ENCODE measurements at regions not wholly inside any gene's neighbourhood (a gene's known extent, or its start where the extent isn't known, plus 50 kb on each side); places are given as distances from the start of the nearest gene placed in this dataset.

GRCh38 chr5:165885623-165886350, 2380.4 kb downstream of the MAT2B start:
- ChIA-PET CTCF (ENCODE audit: low intra/inter-chr PET ratio, low total read pairs) (no interaction called here), POLR2A (no interaction called here)
- Histone ChIP-seq H3K9ac (ENCODE audit: insufficient read depth, low read depth, low read length) (no peak overlapping the region), H3K27me3 (ENCODE audit: control insufficient read depth in 1 of 2, insufficient read depth in 2 of 2, low read length in 2 of 2) (no peaks in the 10 kb centered on the region), H3K4me1 (ENCODE audit: insufficient read depth, low read length) (no peaks in the 10 kb centered on the region), H3K27ac (ENCODE audit: extremely low read length, insufficient read depth, low read length) (no peak overlapping the region), H3K79me2 (ENCODE audit: insufficient read depth, low read length) (no peaks in the 10 kb centered on the region), H3K4me2 (ENCODE audit: low read depth, low read length) (no peak overlapping the region), H2AFZ (ENCODE audit: low read length) (no peak overlapping the region), H3K36me3 (replicated peaks in 1 of 2; ENCODE audit: control insufficient read depth in 1 of 2, insufficient read depth in 2 of 2, low read length in 2 of 2) (no peaks in the 10 kb centered on the region), H4K20me1 (ENCODE audit: insufficient read depth, low read length) (no peaks in the 10 kb centered on the region), H3K4me3 (replicated peaks in 1 of 3; ENCODE audit: insufficient read depth in 1 of 3, low read depth in 2 of 3, low read length in 3 of 3) (no peak overlapping the region), H3K9me3 (ENCODE audit: low read length) (peaks cover 89% of the 10 kb centered on the region)
- in situ Hi-C loops (cut with HindIII; ENCODE audit: extremely low pct_ligation_motif_present, low pct_unique_long_range_greater_than_20kb), result no loop called here
- intact Hi-C loops (cut with micrococcal nuclease; ENCODE audit: unreplicated experiment), result no loop called here
- ATAC-seq (no peak), DNase-seq (ENCODE audit: low spot score) (no peak), FAIRE-seq (no peak)
- 33% methylated on average over 12 of the region's 12 CpGs for WGBS (ENCODE audit: low lambda C conversion rate)
- no peak for TF ChIP-seq THYN1 (CRISPR knock-in tag; IDR thresholded peaks at IDR 0.05; ENCODE audit: borderline replicate concordance, low read depth)
- no TSS peak for BruUV-seq (replicated peaks)

- WGBS (ENCODE audit: low lambda C conversion rate), result 0% methylated on average over 2 of the region's 2 CpGs
- no TSS peak for BruUV-seq (replicated peaks)
- TF ChIP-seq CBFB (CRISPR knock-in tag; IDR thresholded peaks at IDR 0.05) (no peak), ZNF282 (IDR thresholded peaks at IDR 0.05; ENCODE audit: partially characterized antibody) (no peak), ZNF430 (CRISPR knock-in tag; IDR thresholded peaks at IDR 0.05) (no peak), YEATS2 (CRISPR knock-in tag; IDR thresholded peaks at IDR 0.05; ENCODE audit: borderline replicate concordance) (no peak), NFE2 (CRISPR knock-in tag; IDR thresholded peaks at IDR 0.05) (no peak)
- H2AFZ ChIP-seq (ENCODE audit: low read length), result no peak overlapping the region
- no peak for ATAC-seq
- no peak for FAIRE-seq
- H3K9ac ChIP-seq (ENCODE audit: insufficient read depth, low read depth, low read length), result no peak overlapping the region
- H3K4me1 ChIP-seq (ENCODE audit: insufficient read depth, low read length), result no peaks in the 10 kb centered on the region
- no peaks in the 10 kb centered on the region for H3K36me3 ChIP-seq (replicated peaks in 1 of 2; ENCODE audit: control insufficient read depth in 1 of 2, insufficient read depth in 2 of 2, low read length in 2 of 2)
- no peak overlapping the region for H3K4me3 ChIP-seq (replicated peaks in 1 of 3; ENCODE audit: insufficient read depth in 1 of 3, low read depth in 2 of 3, low read length in 3 of 3)
- peaks cover 93% of the 10 kb centered on the region for H3K9me3 ChIP-seq (ENCODE audit: low read length)
- POLR2A ChIA-PET, result no interaction called here
- no peaks in the 10 kb centered on the region for H3K79me2 ChIP-seq (ENCODE audit: insufficient read depth, low read length)
- H3K4me2 ChIP-seq (ENCODE audit: low read depth, low read length), result no peak overlapping the region
- no peaks in the 10 kb centered on the region for H4K20me1 ChIP-seq (ENCODE audit: insufficient read depth, low read length)
- no peak overlapping the region for H3K27ac ChIP-seq (ENCODE audit: extremely low read length, insufficient read depth, low read length)
- intact Hi-C loops (cut with micrococcal nuclease; ENCODE audit: unreplicated experiment) (no loop called here), in situ Hi-C loops (cut with HindIII; ENCODE audit: extremely low pct_ligation_motif_present, low pct_unique_long_range_greater_than_20kb) (no loop called here)
- H3K27me3 ChIP-seq (ENCODE audit: control insufficient read depth in 1 of 2, insufficient read depth in 2 of 2, low read length in 2 of 2), result no peaks in the 10 kb centered on the region
- no peak for DNase-seq (ENCODE audit: low spot score)
- CTCF ChIA-PET (ENCODE audit: low intra/inter-chr PET ratio, low total read pairs), result no interaction called here
Measured at GRCh38 chr5:165887147-165887546, 2381.7 kb downstream of the MAT2B start.
